Limb (tissue), 2 donors: ENCODE measurements at regions not wholly inside any gene's neighbourhood (a gene's known extent, or its start where the extent isn't known, plus 50 kb on each side); places are given as distances from the start of the nearest gene placed in this dataset.
"Not testable (repeated sequence)": the region's sequence is repeated elsewhere in the genome, so short reads cannot be mapped to it uniquely, and the experiment has no call there.

Experiments used
- DNase-seq, 2 donors: peaks; one replicate each; pipeline ENCODE4 v3.0.0-alpha.2; 2016; ENCODE audit errors: extremely low spot score in 2 of 2

- not testable (repeated sequence) for DNase-seq
Measured at GRCh38 chr7:125274742-125275141, 345.1 kb upstream of the POT1 start.

- DNase-seq = not testable (repeated sequence)
Measured at GRCh38 chr7:125264174-125264856, 334.7 kb upstream of the POT1 start.

GRCh38 chr7:125258876-125259417 lies 329.3 kb upstream of the POT1 start:
- DNase-seq = not testable (repeated sequence)

GRCh38 chr7:125257617-125258016 lies 328.0 kb upstream of the POT1 start:
- DNase-seq = no peak

- no peak for DNase-seq
Measured at GRCh38 chr7:125256446-125256845, 326.8 kb upstream of the POT1 start.

GRCh38 chr7:125255810-125256209 lies 326.2 kb upstream of the POT1 start:
- DNase-seq = no peak

DNA sequence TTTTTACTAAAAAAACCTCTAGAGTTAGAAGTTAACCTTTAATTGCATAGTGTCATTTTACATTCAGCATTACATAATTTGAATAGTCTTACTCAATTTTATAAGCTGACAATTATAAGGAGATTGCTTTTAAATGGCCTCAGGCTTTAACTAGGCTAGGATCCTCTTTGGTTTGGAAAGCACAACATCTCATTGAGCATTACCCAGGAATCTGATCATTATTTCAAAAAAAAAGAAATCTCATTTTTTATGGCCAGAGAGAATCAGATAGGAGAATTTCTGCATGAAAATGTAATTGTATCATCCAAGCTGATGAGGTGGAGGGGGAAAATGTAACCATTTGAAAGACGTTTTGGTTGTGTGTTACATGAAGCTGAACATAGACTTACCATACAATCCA lies 324.9 kb upstream of the POT1 start:
- no peak for DNase-seq

DNA sequence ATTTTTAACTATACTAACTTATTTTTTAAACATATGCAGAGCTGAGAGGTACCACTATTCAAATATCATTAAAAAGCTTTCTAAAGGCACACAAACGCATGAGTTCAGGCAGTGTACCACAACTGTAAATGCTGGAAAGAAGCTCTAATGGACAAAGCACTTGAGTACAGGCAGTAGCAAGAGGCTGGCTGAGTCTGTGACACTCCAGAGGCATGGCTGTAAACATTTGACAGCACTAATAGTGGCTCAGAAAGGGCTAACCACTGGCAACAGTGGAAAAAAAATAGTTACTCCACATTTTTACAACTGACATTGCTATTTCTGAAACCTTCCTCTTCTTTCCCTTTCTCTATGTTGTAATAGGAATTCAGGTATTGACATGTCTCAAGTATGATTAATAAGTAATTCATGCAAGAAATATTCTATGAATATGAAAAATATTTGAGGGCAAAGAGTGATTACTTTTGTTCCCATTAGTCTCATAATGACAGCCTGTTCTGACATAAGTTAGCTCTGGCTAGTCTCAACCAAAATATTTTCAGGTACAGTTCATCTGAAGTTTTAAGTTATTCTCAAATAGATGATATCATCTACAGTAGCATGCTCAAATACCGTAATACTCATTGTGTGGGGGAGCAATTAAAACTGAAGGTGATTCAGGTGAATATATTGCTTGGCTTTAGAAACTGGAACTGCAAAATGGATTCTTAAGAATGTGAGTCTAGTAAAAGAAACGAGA lies 324.0 kb upstream of the POT1 start:
- no peak for DNase-seq

GRCh38 chr7:125247514-125248098 lies 318.0 kb upstream of the POT1 start:
- DNase-seq = no peak

- no peak for DNase-seq
Measured at GRCh38 chr7:125246706-125247105, 317.1 kb upstream of the POT1 start.

DNA sequence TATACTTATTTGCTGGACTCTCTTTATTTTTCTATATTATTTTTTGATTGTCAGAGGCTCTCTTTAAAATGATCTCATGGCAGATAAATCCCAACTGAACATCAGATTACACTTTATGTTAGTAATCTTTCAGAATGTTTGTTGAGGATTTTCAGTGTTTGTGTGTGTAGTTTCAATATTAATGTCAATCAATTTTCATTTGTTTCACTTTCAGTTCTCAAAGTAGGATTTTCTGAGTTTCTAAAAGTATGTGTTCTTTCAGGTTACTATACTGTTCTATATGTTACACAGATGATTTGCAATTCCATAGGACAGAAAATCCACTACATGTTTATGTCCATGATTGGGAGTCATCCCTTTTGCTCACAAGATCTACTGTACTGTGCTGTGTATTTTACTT lies 311.9 kb upstream of the POT1 start:
- no peak for DNase-seq

GRCh38 chr7:125222596-125222995 lies 293.0 kb upstream of the POT1 start:
- no peak for DNase-seq

DNA sequence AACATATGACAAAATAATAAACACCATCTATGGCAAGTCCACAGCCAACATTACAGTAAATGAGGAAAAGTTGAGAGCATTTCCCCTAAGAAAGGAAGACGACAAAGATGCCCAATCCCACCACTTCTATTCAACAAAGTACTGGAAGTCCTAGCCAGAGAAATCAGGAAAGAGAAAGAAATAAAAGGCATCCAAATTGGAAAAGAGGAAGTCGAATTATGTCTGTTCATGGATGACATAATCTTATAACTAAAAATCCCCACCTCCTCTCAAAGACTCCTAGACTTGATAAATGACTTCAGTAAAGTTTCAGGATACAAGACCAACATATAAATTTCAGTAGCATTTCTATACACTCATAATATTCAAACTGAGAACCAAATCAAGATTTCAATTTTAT lies 288.5 kb upstream of the POT1 start:
- DNase-seq = no peak

GRCh38 chr7:125201002-125201401 lies 271.4 kb upstream of the POT1 start:
- DNase-seq = no peak

DNA sequence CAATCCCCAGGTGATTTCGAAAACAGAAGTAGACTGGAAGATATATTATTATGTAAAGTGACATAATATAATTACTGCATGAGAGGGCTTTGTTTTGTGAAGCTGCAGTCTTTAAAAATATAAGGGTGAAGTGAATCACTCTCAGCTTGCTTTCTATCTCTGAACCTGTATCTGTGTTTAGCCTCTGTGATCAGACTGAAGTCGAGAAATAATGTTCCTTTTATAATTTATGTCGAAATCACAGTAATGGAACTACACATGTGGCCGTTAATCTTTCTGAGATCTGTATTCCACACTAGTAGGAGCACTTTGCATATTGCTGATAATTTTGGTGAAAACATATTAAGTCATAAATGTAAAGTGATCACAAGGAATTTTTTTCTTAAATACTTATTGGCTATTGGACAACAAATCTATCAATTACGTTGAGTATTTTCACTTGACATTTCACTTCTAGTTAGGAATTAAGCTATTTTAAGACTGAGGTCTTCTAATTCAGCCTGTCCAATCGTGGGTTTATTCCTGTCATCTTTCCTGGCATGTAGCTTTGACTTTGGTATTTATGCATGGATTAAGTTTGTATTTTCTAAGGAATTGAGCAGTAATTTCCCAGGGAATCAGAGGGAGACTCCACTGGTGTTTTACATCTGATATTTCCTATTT lies 268.2 kb upstream of the POT1 start:
- DNase-seq = no peak

DNA sequence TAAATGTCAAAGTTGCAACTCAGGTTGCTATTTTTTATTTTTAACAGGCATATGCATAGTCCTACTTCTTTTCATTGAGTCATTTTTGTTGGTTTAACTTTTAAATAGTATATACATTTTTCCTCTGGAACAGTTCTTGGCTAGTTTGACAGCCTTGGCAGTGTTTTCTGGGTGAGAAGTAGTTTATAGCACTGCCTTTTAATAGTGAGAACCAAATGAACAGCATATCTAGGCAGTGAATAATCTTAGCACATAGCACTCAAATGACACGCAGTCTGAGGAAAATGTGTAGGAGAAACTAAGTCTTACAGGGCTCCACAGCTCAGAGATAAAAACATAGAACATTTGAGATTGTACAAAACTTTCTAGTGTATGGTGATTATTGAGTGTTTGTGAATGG lies 265.5 kb upstream of the POT1 start:
- DNase-seq = no peak

DNA sequence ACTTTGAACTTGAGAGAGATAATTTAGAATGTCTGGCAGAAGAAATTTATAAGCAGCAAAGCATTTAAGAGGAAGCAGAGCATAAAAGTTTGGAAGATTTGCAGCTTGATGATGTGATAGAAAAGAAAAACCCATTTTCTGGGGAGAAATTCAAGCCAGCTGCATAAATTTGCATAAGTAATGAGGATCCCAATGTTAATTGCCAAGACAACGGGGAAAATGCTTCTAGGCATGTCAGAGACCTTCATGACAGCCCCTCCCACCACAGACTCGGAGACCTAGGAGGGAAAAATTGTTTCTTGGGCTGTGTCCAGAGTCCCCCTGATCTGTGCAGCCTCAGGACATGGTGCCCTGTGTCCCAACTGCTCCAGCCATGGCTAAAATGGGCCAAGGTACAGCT lies 263.6 kb upstream of the POT1 start:
- no peak for DNase-seq

DNA sequence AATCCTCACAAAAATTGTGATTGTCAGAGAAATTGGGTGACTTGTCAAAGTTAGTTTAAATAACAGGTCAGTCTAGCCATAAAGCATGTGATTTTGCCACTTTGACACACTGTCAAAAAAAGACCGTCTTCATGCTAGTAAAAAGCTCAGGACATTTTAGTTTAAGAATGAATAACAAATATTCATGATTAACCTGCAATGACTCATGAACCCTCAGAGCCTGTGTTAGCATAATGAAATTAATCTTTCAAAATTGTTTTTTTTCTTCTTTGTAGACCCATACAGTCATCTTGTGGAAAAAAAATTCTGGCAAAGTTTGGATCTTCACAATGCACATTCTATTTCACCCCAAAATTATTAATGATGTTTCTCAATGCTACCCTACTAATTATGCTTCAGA lies 255.2 kb upstream of the POT1 start:
- no peak for DNase-seq

GRCh38 chr7:125181569-125182267 lies 252.1 kb upstream of the POT1 start:
- not testable (repeated sequence) for DNase-seq

GRCh38 chr7:125173571-125173970 lies 243.9 kb upstream of the POT1 start:
- DNase-seq = no peak

DNA sequence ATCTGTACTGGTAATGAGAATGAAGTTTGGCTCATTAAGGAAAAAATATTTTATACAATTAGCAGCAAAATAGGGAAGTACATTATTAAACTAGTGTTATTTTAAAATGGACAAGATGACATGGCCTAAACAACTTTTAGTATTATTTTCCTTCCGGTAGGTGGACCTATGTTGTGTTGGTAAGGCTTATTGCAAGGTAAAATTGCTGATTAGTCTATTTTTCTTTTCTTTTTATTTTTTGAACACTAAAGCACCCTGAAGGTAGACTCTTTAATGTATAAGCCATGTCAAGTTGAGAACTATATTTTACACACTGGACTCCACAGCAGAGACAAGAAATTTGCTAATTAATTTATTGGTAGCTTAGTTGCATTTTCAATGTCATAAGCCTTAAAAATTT lies 239.5 kb upstream of the POT1 start:
- no peak for DNase-seq
